ENCODE measurements at regions not wholly inside any gene's neighbourhood (a gene's known extent, or its start where the extent isn't known, plus 50 kb on each side); places are given as distances from the start of the nearest gene placed in this dataset.

GRCh38 chr9:79974806-79975422, 403.1 kb downstream of the TLE4 start:
- no peaks in the 10 kb centered on the region for H3K27me3 ChIP-seq
- TF ChIP-seq POLR2A (IDR thresholded peaks at IDR 0.05): no peak
- no peak for TF ChIP-seq POLR2AphosphoS5 (IDR thresholded peaks at IDR 0.05; ENCODE audit: insufficient read depth in 1 of 2, low read depth in 1 of 2)
- TF ChIP-seq CTCF (IDR thresholded peaks at IDR 0.05): no peak
- no peaks in the 10 kb centered on the region for H3K9me3 ChIP-seq
- no peak overlapping the region for H3K27ac ChIP-seq
- no peak for DNase-seq (ENCODE audit: extremely low spot score in 2 of 2)
- H3K4me3 ChIP-seq: no peak overlapping the region
- H3K36me3 ChIP-seq: no peaks in the 10 kb centered on the region
- intact Hi-C loops (cut with DNase I): no loop called here
- no peaks in the 10 kb centered on the region for H3K4me1 ChIP-seq

GRCh38 chr9:79973627-79974026, 401.9 kb downstream of the TLE4 start:
- H3K36me3 ChIP-seq: no peaks in the 10 kb centered on the region
- no peaks in the 10 kb centered on the region for H3K9me3 ChIP-seq
- no peak for DNase-seq (ENCODE audit: extremely low spot score in 2 of 2)
- H3K4me1 ChIP-seq: no peaks in the 10 kb centered on the region
- H3K4me3 ChIP-seq: no peak overlapping the region
- intact Hi-C loops (cut with DNase I): no loop called here
- H3K27me3 ChIP-seq: no peaks in the 10 kb centered on the region
- H3K27ac ChIP-seq: no peak overlapping the region
- TF ChIP-seq POLR2AphosphoS5 (IDR thresholded peaks at IDR 0.05; ENCODE audit: insufficient read depth in 1 of 2, low read depth in 1 of 2) (no peak), POLR2A (IDR thresholded peaks at IDR 0.05) (no peak), CTCF (IDR thresholded peaks at IDR 0.05) (no peak)

GRCh38 chr9:79970146-79970425, 398.3 kb downstream of the TLE4 start:
- intact Hi-C loops (cut with DNase I): no loop called here

GRCh38 chr9:79969393-79970145, 397.8 kb downstream of the TLE4 start:
- Histone ChIP-seq H3K27me3 (no peaks in the 10 kb centered on the region), H3K9me3 (no peaks in the 10 kb centered on the region), H3K27ac (no peak overlapping the region), H3K4me1 (no peaks in the 10 kb centered on the region), H3K4me3 (no peak overlapping the region), H3K36me3 (no peaks in the 10 kb centered on the region)
- TF ChIP-seq POLR2A (IDR thresholded peaks at IDR 0.05) (no peak), CTCF (IDR thresholded peaks at IDR 0.05) (no peak), POLR2AphosphoS5 (IDR thresholded peaks at IDR 0.05; ENCODE audit: insufficient read depth in 1 of 2, low read depth in 1 of 2) (no peak)
- intact Hi-C loops (cut with DNase I): no loop called here
- no peak for DNase-seq (ENCODE audit: extremely low spot score in 2 of 2)

More at GRCh38 chr9:79970146-79970425, 398.3 kb downstream of the TLE4 start:
- H3K27ac ChIP-seq: no peak overlapping the region
- TF ChIP-seq CTCF (IDR thresholded peaks at IDR 0.05) (no peak), POLR2AphosphoS5 (IDR thresholded peaks at IDR 0.05; ENCODE audit: insufficient read depth in 1 of 2, low read depth in 1 of 2) (no peak), POLR2A (IDR thresholded peaks at IDR 0.05) (no peak)
- no peaks in the 10 kb centered on the region for H3K36me3 ChIP-seq
- H3K9me3 ChIP-seq: no peaks in the 10 kb centered on the region
- no peaks in the 10 kb centered on the region for H3K27me3 ChIP-seq
- no peaks in the 10 kb centered on the region for H3K4me1 ChIP-seq
- H3K4me3 ChIP-seq: no peak overlapping the region
- no peak for DNase-seq (ENCODE audit: extremely low spot score in 2 of 2)

GRCh38 chr9:79968533-79968932, 396.8 kb downstream of the TLE4 start:
- no peak for TF ChIP-seq POLR2A (IDR thresholded peaks at IDR 0.05)
- no peak for TF ChIP-seq CTCF (IDR thresholded peaks at IDR 0.05)
- TF ChIP-seq POLR2AphosphoS5 (IDR thresholded peaks at IDR 0.05; ENCODE audit: insufficient read depth in 1 of 2, low read depth in 1 of 2): no peak
- H3K4me1 ChIP-seq: no peaks in the 10 kb centered on the region
- intact Hi-C loops (cut with DNase I): no loop called here
- no peaks in the 10 kb centered on the region for H3K36me3 ChIP-seq
- H3K4me3 ChIP-seq: no peak overlapping the region
- no peak for DNase-seq (ENCODE audit: extremely low spot score in 2 of 2)
- no peaks in the 10 kb centered on the region for H3K27me3 ChIP-seq
- no peak overlapping the region for H3K27ac ChIP-seq
- H3K9me3 ChIP-seq: no peaks in the 10 kb centered on the region

Data from vagina (tissue), 2 donors.